IPS DF 19.7 (cell line): ENCODE measurements at regions not wholly inside any gene's neighbourhood (a gene's known extent, or its start where the extent isn't known, plus 50 kb on each side); places are given as distances from the start of the nearest gene placed in this dataset.

ENCODE experiments used
- DNase-seq: peaks from one replicate; pipeline ENCODE4 v3.0.0-alpha.2; 2013; ENCODE audit warnings: low read depth, low spot score

DNA sequence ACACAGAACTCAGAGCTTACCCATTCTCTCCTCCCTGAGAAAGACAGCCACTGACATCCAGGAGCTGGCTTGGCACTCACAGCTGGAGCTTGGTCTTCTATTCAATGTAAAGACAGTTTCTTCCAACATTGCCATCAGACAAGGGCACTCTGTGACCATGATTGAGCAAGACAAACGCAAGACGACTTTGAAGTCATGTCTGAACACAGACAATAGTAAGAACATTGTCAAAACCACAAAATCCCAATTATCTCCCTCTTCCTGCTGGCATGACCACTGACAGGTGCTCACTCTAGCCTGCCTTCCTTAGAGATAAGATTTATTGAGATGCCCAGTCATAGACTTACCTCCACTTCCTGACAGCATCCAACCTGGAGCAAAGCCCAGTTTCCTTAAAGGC, 328.0 kb downstream of the MSX2 start:
- no peak for DNase-seq

DNA sequence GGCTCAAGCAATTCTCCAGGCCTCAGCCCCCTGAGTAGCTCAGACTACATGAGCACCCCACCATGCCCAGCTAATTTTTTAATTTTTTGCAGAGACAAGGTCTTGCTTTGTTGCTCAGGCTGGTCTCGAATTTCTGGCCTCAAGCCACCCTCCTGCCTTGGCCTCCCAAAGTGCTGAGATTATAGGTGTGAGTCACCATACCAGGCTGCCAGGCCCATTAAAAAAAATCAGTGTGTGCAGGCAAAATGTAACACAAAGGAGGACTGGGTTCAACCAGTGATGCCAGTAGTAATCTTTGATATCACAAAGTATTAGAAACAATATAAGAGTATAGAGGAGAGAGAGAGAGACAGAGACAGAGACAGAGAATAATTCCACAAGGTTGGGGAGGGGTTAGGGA, 322.7 kb downstream of the MSX2 start:
- no peak for DNase-seq

DNA sequence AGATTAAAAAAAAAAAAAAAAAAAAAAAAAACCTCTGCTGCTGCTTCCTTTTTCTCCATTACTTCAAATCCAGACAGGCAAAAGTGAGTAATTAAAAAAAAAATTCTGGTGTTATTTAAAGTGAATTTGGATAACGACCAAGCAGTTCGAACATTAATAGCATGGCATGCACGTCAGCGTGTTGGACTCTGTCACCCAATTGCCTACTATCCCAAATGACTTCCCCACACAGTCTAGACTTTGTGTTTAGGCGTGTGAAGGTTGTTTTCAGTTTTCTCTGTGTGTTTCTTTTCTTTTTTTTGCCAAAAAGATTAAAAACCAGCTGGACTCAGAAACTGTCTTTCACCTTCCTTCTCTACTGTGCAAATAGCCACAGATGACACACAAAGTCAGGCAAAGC, 321.4 kb downstream of the MSX2 start:
- no peak for DNase-seq

DNA sequence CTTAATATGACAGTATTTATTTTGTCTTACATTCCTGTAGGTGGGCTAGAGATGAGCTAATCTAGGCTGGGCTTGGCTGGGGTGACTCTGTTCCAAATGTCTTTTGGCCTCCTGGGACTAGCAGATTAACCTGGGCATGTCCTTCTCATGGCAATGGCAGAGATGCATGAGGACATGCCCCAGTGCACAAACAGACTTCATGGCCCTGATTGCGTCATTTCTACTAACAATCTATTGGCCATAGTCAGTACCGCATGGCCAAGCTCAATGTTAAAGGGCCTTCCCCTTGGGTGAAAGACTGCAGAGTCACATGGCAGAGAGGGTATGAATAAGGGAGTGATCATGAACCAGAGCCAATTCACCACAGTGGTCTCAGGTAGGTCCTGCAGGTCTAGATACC, 313.4 kb downstream of the MSX2 start:
- no peak for DNase-seq

DNA sequence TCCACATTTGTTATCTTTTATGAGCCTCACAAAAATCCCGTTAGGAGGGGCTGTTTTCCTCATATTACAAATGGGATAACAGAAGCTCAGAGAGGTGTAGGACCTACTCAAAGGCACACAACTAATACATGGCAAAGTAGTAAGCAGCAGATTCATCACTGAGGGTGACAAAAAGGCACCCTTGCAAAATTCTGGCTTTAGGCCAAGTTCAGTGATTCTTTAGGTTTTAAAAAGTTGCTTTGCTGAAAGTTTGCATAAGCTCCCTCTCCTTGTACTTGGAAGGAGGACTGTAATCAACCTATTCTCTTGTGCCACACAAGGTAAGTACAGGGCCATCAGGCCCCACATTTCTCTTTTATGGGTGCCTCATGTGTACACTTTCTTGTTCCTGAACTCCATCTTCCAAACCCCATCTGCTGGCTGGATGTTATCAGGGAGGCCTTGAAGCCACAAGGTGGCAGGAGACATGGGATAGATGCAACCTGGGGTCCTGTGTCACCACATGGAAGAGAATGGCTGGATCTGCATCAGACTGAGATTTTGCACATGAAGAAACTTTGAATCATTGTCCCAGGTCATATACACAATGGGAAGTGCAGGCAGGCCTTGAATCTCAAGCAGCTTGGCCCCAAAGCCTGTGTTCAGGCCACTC, 311.6 kb downstream of the MSX2 start:
- DNase-seq, result no peak

DNA sequence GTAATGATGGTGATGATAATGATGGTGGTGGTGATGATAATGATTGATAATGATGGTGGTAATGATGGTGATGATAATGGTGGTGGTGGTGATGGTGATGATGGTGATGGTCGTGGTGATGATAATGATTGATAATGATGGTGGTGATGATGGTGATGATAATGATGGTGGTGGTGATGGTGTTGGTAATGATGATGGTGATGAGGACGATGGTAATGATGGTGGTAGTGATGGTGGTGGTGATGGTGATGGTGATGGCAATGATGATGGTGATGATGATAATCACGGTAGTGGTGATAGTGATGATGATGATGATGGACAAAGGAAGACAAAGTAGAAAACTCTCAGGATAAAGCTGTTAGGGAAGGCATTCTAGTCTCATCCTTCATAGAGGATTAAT, 310.5 kb downstream of the MSX2 start:
- no peak for DNase-seq

DNA sequence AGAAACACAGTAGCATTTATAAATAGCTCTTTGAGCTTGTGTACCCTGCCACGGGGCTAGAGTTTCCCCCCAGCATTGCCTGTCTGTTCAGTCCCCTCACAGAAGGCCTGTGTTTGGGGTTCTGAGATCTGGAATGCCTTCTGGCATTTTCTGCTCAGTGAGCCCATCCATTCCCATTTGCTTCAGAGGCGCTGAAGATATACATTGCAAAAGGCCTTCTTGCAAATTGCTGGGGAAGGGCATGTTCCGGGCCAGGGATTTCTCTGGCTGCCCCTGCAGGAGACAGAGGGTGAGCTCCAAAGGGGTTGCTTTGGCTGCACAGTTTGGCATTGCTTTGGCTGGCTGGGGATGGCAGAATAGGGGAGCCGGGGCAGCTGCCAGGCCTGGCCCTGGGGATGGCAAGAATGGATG, 308.4 kb downstream of the MSX2 start:
- DNase-seq, result no peak

DNA sequence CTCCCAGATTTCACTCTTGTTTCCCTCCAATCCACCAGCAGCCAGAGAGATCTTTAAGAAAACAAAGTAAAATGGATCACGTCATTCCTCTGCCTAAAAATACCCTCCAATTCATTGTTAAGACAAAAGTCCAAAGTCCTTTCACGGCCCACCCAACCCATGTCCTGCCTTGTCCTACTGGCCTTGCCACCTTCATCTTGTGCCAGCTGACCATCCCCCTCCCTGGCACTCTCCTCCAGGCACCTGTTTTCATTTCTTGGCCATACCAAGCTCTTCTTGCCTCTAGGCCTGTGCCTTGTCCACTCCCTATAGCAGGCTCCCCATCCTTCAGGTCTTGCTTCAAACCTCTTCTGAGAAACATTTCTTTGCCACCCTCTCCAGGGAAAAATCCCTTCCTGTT, 307.6 kb downstream of the MSX2 start:
- DNase-seq, result no peak

DNA sequence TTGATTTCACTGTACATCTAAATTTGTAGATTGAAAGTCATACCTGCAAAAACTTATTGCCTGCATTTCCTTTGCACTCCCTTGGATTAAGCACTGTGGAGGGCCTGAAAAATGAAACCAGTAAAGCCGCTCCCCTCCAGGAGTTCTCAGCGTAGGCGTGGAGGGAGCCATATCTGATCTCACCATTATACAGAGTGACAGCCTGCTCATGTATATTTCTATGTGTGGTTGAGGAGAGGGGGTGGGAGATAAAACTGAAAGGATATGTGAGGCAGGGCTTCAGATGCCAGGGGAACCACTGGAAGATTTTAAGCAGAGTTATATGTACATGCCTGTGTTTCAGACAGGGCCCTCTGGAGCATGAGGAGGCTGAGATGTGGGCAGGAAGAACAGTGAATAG, 303.0 kb downstream of the MSX2 start:
- DNase-seq, result no peak

DNA sequence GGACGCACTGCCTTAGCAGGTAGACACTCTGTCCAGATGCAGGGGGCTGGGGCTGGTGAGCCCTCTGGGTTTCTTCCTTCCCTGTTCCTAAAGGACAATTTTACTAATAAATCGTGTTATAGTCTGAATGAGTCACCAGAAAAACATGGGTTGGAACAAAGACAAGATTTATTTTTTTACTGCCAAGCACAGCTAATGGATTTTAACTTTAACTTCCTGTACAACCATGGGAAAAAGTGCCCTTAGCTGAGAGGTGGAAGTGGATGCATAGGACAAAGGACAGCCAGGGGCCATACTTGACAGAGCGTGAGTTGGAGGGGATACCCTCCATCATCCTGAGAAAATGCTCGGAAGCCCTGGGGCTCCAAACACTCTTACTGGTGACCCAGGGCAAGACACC, 300.7 kb downstream of the MSX2 start:
- no peak for DNase-seq

DNA sequence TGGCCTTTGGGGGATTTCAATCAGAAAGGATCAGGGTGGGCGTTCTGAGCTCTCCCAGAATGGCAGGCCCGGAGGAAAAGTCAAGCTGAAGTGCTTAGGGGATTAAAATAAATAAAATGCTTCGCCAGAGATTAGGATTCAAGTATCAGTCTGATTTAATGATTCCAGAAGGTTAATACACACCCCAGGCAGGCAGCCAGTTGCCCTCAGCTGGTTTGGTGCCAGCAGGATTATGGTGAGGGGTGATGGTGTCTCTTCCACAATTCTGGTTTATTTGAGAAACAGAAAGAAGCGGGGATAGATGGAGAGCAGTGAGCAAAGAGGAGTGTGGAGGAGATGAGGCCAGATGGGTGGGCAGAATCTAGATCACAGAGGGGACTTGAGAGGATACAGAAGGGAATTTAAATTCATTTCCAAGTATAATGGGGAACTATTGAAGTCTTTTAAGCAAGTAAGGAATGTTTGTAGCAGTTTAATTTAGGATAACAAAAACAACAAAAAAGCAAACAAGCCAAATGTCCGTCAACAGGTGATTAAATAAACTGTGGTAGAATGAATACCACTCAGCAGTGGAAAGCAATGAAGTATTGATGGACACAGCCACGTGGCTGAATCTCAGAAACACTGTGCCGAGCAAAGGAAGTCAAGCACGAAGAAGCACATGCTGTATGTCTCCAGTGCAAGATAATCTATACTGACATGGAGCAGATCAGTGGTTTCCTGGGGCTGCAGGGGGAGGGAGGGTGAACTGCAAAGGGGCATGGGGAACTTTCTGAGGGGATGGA, 297.7 kb downstream of the MSX2 start:
- DNase-seq, result no peak

DNA sequence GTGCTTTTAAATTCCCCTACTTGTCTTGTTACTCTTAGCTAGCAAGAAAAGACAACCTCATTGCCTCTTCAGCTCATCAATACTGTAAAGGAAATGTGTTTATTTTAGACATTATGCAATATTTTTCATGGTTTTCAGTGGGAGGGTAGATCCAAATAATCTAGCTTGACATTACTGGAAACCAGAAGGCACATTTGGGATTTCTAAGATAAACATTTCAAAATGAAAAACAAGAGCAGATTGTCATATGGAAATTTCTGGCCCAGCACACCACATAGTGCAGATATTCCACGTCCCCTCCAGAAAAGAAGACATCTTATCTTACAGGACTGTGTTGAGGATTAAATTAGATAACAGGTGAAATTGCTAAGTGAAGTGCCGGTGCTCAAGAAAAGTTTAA, 296.9 kb downstream of the MSX2 start:
- DNase-seq, result no peak

DNA sequence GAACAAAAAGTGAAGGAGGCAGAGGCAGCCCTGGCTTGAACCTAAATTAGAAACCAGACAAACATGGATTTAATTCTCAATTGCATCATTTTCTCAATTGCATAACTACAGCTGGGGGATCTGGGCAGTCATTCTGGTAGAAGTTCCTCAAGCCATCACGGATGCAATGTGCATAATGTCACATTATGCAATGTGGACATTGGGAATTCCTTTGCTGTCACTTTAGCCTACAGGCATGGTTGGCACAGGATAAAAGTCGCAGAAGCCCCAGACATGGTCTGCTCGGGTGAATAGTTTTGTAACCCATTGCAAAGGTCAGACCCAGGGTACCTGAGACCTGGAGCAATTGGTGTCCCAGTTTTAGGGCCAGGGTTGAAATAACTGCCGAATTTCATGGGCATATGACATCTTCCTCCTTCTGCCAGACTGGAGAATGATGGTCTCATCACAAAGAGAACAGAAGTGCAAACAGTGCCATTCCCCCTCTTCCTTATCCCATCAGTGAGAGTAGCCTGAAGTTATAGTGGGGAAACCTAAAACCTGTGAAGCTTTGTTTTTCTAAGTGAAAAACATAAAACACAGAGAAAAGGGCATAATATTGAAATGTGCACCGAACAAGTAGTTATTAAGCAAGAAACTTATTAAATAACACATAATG, 290.8 kb downstream of the MSX2 start:
- DNase-seq, result no peak

DNA sequence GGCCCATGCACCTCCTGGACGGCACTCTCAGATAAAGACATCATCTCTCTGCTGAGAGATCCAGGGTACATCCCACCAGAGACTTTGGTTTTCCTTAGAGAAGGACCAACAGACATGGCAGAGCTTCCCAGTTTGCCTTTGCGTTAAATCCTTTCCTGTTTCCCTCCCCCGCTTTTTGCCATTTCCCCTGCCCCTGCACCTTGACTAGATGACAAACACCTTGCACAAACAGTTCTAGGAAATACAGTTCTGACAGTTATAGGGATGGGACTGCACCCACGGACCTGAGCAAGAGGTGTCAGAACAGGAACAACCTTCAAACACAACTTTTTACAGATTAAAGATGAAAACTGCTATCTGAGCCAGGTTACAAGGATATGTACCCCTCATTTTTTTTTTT, 288.9 kb downstream of the MSX2 start:
- DNase-seq, result no peak

DNA sequence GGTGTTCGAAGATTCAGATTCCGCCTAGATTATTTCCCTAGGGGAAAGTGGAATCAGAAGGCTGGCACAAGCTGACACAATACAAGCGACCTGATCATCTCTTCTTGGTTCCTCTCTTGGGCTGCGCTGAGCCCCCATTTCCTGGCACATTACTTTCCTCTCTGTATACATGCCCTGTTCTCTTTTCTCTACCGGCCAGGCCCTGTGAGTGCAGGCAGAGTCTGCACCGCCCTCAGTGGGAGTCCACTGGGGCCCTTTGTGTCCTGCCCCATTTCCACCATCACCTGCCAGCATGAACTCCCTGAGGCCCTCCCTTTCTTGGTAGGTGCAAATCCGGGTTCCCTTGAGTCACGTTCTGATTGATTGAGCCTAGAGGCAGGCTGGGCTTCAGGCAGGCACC, 287.9 kb downstream of the MSX2 start:
- DNase-seq, result no peak

DNA sequence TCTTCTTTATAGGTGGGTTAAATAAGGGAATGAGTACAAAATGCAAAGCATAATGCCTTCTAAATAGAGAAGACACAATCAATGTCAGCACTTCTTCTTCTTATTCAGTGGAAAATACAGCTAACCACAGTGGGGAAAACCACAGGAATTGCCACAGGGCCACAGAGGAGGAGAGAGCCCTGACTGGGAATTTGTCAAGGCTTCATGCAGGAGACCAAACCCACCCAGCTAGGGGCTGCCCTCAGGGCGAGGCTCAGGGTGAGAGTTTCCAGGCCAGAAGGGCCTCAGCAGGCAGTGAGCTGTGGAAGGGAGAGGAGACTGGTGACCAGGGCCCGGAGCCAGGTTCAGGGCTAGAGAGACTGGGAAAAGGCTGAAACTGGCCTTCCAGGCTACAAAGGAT, 279.1 kb downstream of the MSX2 start:
- no peak for DNase-seq

DNA sequence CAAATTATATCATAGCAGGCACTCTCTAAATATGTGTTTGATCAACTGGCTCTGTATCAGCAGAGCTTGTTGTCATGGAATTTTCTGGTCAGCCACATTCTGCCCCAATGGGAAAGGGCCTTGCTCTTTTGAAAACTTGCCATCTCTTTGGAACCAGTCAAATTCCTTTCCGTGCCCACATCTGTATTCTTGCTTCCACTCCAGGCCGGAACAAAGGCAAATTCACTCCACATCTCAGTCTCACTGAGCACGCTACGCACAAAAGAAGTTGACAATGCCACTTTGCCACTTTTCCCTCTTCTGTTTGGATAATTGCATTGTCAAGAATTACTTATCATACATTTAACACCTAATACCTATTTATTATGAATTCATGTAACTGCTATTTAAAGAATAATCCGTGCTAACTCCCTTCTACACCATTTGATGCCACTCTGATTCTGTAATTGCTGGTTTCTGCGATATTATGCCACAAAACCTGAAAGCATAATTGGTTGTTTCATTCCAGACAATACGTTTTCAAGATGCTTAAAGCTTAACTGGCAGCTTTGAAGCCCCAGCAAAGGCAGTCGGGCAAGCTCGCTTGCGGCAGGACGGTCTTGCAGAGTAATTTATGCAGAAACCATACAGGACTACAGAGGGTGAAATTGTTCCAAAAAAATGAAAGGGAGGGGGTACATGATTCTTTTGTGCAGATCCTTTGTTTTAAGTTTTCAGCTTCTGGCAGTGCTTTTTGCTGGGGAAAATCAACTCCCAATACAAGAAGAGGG, 277.7 kb downstream of the MSX2 start:
- no peak for DNase-seq

DNA sequence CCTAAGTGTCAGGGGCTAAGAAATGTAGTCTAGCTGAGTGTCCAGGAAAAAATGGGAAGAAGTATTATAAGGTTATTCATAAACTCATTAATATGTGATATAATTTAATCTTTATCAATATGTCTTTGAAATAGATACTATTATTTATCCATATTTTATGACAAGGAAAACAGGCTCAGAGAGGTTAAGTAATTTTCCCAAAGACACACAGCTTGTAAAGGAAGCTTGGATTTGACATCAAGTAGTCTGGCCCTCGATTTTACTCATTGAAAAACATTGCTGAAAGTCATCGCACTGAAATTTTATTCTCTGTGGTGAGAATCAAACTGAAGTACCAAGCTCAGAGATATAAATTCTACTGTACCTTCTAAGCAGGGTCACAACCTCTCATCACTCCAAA, 276.9 kb downstream of the MSX2 start:
- no peak for DNase-seq

DNA sequence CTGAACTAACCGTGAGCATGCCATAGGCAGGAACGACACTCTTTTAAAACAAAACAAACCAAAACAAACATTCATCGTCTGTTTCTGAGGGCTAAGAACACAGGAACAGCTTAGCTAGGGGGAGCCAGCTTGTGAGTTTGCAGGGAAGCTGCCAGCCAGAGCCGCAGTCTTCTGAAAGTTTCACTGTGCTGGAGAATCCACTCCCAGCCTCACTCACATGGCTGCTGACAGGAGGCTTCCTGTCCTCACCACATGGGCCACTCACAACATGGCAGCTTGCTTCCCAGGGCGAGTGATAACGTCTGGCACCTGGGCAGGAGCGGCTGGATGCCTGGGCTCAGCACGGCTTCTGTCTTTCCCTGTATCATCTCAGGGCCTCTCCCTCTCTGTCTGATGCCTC, 275.2 kb downstream of the MSX2 start:
- DNase-seq, result no peak

DNA sequence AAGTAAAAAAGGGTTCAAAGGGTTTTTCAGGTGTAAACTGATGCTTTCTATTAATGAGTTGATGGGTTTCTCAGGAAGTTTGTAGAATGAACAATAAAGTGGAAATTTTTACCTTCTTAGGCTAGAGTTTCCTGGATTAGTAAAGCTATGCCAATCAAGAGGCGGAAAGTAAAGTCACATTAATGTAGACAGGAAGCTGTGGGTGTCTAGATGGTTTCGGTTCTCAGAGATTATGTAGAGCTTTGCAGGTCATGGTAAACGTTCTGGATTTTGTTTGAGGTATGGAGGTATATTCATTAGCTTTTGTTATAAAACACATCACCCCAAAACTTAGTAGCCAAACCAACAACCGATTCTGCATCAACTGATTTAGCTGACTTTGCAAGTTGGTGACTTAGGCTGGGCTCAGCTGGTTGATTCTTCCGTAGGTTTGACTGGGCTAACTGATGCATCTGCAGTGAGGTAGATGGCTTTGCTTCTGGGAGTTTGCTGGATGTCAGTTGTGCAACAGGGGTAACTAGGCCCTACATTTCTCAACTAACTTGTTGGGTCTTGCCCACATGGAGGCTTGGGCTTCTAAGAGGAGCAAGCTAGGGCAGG, 273.8 kb downstream of the MSX2 start:
- DNase-seq, result no peak

DNA sequence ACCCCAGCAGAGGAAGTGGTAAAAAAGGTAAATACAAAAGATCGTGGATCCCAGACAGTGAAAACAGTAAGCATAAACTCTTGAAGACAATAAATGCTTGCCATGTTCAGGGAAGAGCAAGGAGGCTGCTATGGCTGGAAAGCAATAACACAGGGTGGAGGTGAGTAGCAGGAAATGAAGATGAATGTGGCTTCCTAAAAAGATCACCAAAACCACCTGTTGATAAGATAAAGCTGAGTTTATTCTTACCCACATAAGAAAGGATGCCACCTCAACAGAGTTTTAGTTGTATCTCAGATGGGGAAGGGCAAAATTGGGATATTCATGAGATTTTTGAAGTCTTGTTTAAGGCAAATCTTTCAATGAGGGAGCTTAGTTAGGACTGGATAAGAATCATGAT, 273.3 kb downstream of the MSX2 start:
- DNase-seq, result no peak

DNA sequence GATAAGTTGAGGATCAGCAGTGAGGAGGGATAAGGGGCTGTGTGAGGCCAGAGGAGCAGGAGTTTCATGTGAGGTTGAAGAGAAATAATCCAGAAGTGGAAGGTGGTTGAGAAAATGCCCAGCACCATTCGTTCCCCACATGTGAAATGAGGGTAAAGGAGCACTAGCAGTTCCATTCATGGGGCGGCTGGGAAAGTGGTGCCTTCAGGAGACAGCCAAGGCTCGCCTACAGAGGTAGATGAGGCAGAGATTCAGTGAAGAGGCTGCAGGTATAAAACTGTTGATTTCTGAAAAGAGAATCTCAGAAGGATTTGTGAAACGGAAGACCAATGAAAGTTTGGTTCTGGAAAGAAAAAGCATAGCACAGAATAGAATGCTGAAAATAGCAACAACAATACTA, 272.6 kb downstream of the MSX2 start:
- no peak for DNase-seq
